Muscle of back (tissue), 3 donors: ENCODE measurements at regions not wholly inside any gene's neighbourhood (a gene's known extent, or its start where the extent isn't known, plus 50 kb on each side); places are given as distances from the start of the nearest gene placed in this dataset.

ENCODE experiments used
- DNase-seq, 3 donors: peaks; one replicate each; pipeline versions ENCODE4 v3.0.0 to v3.0.0-alpha.2; 2013

GRCh38 chrX:131778269-131779218 lies 234.7 kb downstream of the OR13H1 start:
- DNase-seq = peak in 1 of 3 donors; percentile 93

GRCh38 chrX:131779306-131779705 lies 235.4 kb downstream of the OR13H1 start:
- no peak for DNase-seq

DNA sequence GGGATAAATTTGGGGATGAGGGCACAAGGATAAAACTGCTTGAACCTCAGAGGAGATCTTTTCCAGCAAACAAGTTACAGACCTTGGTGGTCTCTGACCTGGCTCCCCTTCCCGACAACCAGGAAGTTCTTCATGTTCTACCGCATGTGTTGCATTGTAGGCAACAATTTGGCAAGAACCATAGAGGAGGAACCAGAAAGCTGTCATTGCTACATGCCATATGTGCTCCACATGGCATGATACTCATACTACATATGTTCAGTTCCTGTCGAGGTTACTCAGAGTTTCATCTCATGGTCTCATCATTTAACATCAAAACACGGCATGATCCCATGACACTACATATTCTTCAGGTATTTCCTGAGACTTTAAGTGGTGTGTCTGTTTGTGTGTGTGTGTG lies 235.9 kb downstream of the OR13H1 start:
- no peak for DNase-seq

- no peak for DNase-seq
Observed at GRCh38 chrX:131782646-131783045, 238.8 kb downstream of the OR13H1 start.

DNA sequence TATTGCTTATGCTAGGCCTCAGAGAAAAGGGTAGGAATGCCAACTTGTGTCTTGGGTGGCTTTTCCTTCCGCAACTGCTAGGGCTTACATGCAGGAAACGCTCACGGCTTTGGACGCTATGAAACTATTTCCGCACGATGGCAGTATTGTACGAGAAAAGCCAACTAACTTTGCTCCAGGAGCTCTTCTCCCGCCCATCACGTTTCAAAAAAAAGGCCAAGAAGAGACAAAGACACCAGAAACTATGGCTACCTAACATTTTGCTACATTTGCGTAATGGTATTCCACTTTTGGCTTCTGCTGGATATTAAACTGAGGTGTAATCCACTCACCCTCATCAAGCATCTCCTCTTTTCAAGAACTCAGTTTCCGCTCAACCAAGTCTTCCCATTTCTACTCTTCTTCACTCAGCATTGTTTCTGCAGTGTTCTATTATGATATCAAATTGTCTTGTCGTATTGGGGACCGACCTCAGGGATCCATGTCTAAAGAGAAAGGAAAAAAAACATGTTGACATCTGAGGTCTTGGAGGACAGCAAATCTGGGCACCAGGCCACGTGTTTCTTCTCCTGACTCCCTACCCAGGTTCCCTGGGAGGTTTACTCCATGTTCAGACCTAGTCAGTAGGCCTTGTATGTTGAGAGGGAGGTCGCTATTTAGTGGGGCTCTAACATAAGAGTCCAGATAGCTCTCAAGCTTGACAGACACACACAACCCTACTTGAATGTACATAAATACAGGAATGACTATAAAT lies 239.4 kb upstream of the STK26 start:
- peak in 1 of 3 donors; percentile 94 for DNase-seq

DNA sequence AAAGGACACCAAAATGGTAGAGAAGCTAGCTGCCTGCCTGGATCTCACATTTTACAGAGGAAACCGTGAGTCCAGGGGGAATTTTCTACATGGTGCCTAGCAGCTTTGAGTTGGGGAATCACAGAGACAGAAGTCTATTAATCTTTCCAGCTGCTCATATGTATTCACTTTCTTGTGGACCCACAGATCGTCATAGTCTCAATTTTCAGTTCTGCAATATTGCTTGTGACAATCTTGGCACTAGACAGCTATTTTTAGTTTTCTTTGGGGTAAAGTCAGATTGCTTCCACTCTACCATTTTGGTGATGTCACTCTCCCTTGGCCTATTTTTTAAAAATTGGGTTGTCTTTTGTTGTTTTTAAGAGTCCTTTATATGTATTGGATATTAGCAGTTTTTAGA lies 233.4 kb upstream of the STK26 start:
- DNase-seq = no peak

- DNase-seq = no peak
Observed at GRCh38 chrX:131791608-131792355, 231.3 kb upstream of the STK26 start.

- peak in 1 of 3 donors; percentile 96 for DNase-seq
Observed at GRCh38 chrX:131792356-131792749, 230.7 kb upstream of the STK26 start.

DNA sequence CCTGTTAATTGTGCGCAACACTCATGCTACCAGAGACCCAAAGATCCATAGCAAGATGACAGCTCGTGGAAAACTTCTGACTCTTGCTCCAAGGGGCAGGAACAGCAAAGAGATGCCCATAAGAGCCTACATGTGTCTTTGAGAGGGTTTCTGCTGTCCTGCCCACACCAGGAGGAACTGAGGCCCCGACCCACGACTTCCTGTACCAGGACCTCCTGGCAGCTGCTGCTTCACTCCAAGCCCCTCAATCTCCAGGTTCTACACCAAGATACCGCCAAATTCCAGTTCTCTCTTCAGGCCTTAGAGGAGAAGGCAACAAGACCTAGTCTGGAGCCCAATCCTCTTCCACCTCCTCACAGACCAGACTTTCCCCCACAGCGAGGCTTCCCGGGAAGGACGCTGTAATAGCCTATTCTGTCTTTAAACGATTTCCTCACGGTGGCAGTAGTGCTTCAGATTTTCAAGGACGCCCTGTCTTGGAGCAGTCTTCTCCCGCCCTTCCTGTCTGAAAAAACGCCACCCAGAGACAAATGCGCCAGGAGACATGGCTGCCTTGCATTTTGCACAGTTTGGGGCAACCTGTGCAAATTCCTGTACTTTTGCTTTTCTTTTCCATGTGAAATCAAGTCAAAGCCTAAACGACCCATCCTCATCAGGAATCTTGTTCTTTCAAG lies 230.2 kb upstream of the STK26 start:
- peak in 1 of 3 donors; percentile 97 for DNase-seq

DNA sequence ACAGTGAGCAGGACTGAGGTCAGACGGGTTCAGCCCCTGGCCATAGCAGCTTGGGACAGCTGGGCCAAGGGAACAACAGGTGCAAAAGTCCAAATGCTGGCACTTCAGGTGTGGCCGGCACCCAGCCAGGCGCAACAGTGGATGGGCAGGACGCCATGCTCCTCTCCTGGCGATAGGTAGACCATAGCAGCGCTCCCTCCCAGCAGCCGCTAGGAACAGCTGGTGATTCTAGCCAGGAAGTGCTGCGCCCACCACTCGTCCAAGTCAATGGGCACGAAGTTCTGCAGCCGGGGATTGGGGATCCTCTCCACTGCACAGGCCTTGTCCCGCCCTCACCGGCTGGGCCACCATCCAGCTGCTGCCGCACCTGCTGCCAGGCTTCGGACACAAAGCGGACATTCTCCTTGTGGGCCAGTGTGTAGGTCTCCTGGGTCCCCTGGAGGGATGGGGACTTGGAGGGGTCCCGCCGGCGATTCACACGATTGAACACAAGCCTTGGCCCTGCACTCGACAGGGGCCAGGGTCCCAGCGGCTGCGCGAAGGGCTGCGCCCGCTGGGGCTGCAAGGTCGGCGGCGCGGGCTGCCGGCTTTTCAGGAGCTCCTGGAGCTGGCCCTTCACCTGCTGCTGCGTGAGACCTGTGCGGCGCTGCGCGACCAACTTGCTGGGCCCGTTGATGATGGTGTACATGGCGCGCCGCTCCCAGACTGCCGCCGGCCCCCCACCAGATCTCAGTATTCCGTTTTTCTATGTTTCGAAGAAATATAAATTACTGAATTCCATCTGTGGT lies 227.5 kb upstream of the STK26 start:
- DNase-seq = no peak

DNA sequence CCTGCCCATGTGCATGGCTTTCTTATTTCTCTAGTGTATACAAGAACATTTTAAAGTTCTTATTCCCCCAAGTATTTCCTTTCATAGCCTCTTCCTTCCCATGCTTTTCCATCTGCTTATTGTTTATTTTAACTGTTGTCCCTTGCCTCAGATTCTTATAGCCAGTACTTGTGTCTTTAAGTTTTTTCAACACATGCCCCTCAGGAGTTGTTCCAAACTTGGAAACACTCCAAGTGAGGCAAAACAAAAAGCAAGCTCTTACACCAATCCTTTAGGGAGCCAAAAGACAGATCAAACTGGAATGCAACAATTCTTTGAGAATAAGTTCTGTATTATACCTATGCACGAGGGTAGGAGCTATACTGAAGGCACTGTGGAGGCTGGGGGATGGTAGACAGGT lies 222.0 kb upstream of the STK26 start:
- DNase-seq = peak in 1 of 3 donors; percentile 17

DNA sequence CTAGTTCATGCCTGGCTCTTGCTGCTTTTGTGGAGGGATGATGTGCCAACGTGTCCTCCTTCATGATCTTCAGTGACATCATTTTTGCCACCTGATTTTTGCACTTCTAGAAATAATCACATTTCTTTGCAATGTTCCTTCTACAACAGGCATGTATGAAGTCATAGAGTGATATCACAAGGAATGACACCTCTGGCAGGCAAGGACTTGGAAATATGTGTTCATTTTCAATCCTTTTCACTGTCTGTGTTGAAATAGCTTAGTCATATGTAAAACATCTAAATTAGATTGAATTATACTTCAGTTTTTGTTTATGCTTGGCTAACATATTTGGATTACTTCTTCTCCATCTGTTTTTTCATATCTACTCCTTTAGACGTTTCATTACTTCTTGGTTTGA lies 221.2 kb upstream of the STK26 start:
- DNase-seq = no peak

GRCh38 chrX:131802836-131803626 lies 220.1 kb upstream of the STK26 start:
- DNase-seq = peak in 1 of 3 donors; percentile 88

DNA sequence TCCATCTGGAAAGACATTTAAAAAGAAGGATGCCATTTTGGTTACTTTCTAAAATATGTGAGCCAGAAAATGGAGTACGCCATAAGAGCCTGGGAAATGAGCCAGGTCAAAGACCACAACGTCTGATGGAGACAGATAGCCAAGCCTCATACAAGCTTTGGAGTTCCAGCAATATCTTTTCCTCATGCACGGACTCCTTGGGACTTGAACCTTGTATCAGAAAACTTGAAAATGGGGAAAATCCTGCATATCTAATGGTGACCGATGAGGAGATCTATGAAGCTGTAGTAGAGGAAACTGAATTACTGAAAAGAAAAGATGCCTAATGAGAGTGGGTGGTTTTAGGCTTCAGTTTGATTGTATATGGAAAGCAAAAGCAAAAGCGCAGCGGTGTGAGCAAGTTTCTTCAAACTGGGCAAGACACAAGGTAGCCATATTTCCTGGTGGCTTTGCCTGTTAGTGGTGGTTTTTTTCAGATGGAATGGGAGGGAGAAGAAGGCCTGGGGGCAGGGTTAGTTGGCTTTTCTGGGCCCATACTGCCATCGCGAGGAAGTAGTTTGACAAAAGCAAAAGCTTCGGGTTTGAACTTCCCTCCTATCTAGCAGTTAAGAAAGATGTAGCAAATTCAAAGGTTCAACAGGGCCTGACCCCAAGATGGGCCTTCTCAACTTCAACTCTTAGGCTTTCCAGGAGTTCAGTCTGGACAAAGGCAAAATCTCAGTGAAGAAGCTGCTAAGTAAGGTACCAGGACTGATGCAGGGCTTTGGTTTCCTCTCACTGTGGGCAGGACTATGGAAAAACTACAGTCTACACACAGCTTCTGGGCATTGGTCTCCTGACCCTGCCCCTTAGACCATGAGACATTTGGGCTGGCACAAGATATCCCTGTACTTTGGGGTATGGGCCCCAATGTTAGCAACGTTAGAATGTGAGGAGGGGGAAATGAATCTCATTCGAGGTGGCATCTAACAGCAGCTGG lies 210.0 kb upstream of the STK26 start:
- peak in 2 of 3 donors; percentile 27 to 89 for DNase-seq

DNA sequence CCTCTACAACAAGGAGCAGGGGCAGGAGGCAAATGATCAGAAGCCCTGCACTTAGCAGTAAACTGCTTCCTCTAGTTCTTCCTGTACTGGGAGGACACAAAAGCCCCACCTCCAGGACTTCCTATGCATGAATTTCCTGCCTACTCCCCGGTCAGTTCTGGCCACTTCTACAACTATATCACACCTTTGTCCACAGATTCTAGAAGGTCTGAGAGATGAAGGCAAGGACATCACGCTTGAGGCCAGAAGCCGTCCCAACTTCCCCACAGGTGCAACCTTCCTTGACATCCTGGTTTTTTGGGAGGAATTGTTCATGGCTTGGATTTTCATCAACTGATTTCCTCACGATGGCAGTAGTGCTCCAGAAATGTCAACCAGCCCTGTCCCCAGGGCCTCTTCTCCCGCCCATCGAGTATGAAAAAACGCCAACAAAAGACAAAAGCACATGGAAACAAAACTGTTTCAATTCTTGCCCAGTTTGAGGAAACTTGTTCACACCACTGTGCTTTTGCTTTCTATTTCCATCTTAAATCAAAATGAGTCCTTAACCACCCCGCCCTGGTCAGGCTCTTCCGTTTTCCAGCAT lies 206.5 kb upstream of the STK26 start:
- peak in 2 of 3 donors; percentile 39 to 90 for DNase-seq

- DNase-seq = no peak
Observed at GRCh38 chrX:131818297-131818936, 204.7 kb upstream of the STK26 start.

- DNase-seq = peak in 1 of 3 donors; percentile 91
Observed at GRCh38 chrX:131821945-131822622, 201.0 kb upstream of the STK26 start.
